ENCODE measurements at regions not wholly inside any gene's neighbourhood (a gene's known extent, or its start where the extent isn't known, plus 50 kb on each side); places are given as distances from the start of the nearest gene placed in this dataset.

- TF ChIP-seq POLR2A (IDR thresholded peaks at IDR 0.05) = no peak
- no peak for TF ChIP-seq CTCF (IDR thresholded peaks at IDR 0.05)
These were observed 372.7 kb downstream of the BUD13 start for GRCh38 chr11:116400081-116400480.

Data from esophagus squamous epithelium (tissue), 4 donors.